ENCODE measurements at regions not wholly inside any gene's neighbourhood (a gene's known extent, or its start where the extent isn't known, plus 50 kb on each side); places are given as distances from the start of the nearest gene placed in this dataset.

DNA sequence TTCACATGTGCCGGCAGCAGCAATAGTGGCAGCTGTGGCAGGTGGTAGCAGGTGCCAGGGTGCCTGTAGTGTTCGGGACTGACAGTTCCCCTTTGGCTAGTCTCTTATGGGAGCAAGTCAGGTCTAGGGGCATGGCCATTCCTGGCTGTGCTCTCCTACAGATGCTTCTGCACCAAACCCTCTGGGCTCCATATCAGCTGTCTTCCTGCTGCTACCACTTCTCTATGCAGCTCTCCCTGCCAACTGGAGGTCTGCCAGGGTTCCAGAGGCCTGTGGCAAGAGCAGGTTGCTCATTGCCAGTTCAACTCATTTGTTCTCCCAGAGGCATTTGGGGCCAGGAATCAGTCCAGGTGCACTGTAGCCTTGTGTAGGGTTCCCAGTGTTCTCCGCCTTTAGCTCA lies 473.7 kb downstream of the JRKL start:
- H3K27ac ChIP-seq (ENCODE audit: low read depth, low read length): no peak overlapping the region
- H3K27me3 ChIP-seq (ENCODE audit: low read length): no peaks in the 10 kb centered on the region
- H3K9me2 ChIP-seq (replicated peaks; ENCODE audit: insufficient read depth, low read length): no peaks in the 10 kb centered on the region
- no peaks in the 10 kb centered on the region for H4K20me1 ChIP-seq (ENCODE audit: low read depth, low read length)
- no peak overlapping the region for H3K9ac ChIP-seq (ENCODE audit: low read length)
- no peaks in the 10 kb centered on the region for H3F3A ChIP-seq (ENCODE audit: insufficient read depth)
- no peaks in the 10 kb centered on the region for H3K9me3 ChIP-seq (ENCODE audit: insufficient read depth, low read length)
- H3K36me3 ChIP-seq (ENCODE audit: low read length): no peaks in the 10 kb centered on the region
- H3K4me2 ChIP-seq (ENCODE audit: low read depth, low read length, poor library complexity, severe bottlenecking): no peak overlapping the region
- no peak overlapping the region for H3K4me3 ChIP-seq (ENCODE audit: insufficient read depth, low read length, poor library complexity, severe bottlenecking)
- H3K79me2 ChIP-seq (ENCODE audit: insufficient read depth, low read length): no peaks in the 10 kb centered on the region
- TF ChIP-seq CTCF (IDR thresholded peaks at IDR 0.05; ENCODE audit: insufficient read depth, low read length, poor library complexity, severe bottlenecking) (no peak), EZH2phosphoT487 (conservative IDR thresholded peaks at IDR 0.05; ENCODE audit: low read length) (no peak)
- H2AFZ ChIP-seq (ENCODE audit: low read depth, low read length, severe bottlenecking): no peak overlapping the region

GRCh38 chr11:96865020-96865419 lies 475.2 kb downstream of the JRKL start:
- H3K36me3 ChIP-seq (ENCODE audit: low read length): no peaks in the 10 kb centered on the region
- TF ChIP-seq CTCF (IDR thresholded peaks at IDR 0.05; ENCODE audit: insufficient read depth, low read length, poor library complexity, severe bottlenecking): no peak
- no peak for TF ChIP-seq EZH2phosphoT487 (conservative IDR thresholded peaks at IDR 0.05; ENCODE audit: low read length)

GRCh38 chr11:96869207-96869606 lies 479.4 kb downstream of the JRKL start:
- no peaks in the 10 kb centered on the region for H3K36me3 ChIP-seq (ENCODE audit: low read length)
- H3K27me3 ChIP-seq (ENCODE audit: low read length): no peaks in the 10 kb centered on the region
- H3K79me2 ChIP-seq (ENCODE audit: insufficient read depth, low read length): no peaks in the 10 kb centered on the region
- H3F3A ChIP-seq (ENCODE audit: insufficient read depth): no peaks in the 10 kb centered on the region
- no peaks in the 10 kb centered on the region for H3K9me2 ChIP-seq (replicated peaks; ENCODE audit: insufficient read depth, low read length)
- TF ChIP-seq EZH2phosphoT487 (conservative IDR thresholded peaks at IDR 0.05; ENCODE audit: low read length) (no peak), CTCF (IDR thresholded peaks at IDR 0.05; ENCODE audit: insufficient read depth, low read length, poor library complexity, severe bottlenecking) (no peak)
- no peak overlapping the region for H3K9ac ChIP-seq (ENCODE audit: low read length)
- no peak overlapping the region for H3K27ac ChIP-seq (ENCODE audit: low read depth, low read length)
- H3K9me3 ChIP-seq (ENCODE audit: insufficient read depth, low read length): no peaks in the 10 kb centered on the region
- no peak overlapping the region for H3K4me2 ChIP-seq (ENCODE audit: low read depth, low read length, poor library complexity, severe bottlenecking)
- H3K4me3 ChIP-seq (ENCODE audit: insufficient read depth, low read length, poor library complexity, severe bottlenecking): no peak overlapping the region
- H2AFZ ChIP-seq (ENCODE audit: low read depth, low read length, severe bottlenecking): no peak overlapping the region
- H4K20me1 ChIP-seq (ENCODE audit: low read depth, low read length): no peaks in the 10 kb centered on the region

More at GRCh38 chr11:96865020-96865419, 475.2 kb downstream of the JRKL start:
- H3K4me3 ChIP-seq (ENCODE audit: insufficient read depth, low read length, poor library complexity, severe bottlenecking): no peak overlapping the region
- no peaks in the 10 kb centered on the region for H3K9me2 ChIP-seq (replicated peaks; ENCODE audit: insufficient read depth, low read length)
- H3K27me3 ChIP-seq (ENCODE audit: low read length): no peaks in the 10 kb centered on the region
- no peak overlapping the region for H2AFZ ChIP-seq (ENCODE audit: low read depth, low read length, severe bottlenecking)
- H3K9ac ChIP-seq (ENCODE audit: low read length): no peak overlapping the region
- no peak overlapping the region for H3K27ac ChIP-seq (ENCODE audit: low read depth, low read length)
- no peaks in the 10 kb centered on the region for H3K79me2 ChIP-seq (ENCODE audit: insufficient read depth, low read length)
- no peaks in the 10 kb centered on the region for H3F3A ChIP-seq (ENCODE audit: insufficient read depth)
- no peaks in the 10 kb centered on the region for H3K9me3 ChIP-seq (ENCODE audit: insufficient read depth, low read length)
- H4K20me1 ChIP-seq (ENCODE audit: low read depth, low read length): no peaks in the 10 kb centered on the region
- H3K4me2 ChIP-seq (ENCODE audit: low read depth, low read length, poor library complexity, severe bottlenecking): no peak overlapping the region
